ENCODE measurements at regions not wholly inside any gene's neighbourhood (a gene's known extent, or its start where the extent isn't known, plus 50 kb on each side); places are given as distances from the start of the nearest gene placed in this dataset.
"Not testable (repeated sequence)": the region's sequence is repeated elsewhere in the genome, so short reads cannot be mapped to it uniquely, and the experiment has no call there.

- TF ChIP-seq, protein P1, sequence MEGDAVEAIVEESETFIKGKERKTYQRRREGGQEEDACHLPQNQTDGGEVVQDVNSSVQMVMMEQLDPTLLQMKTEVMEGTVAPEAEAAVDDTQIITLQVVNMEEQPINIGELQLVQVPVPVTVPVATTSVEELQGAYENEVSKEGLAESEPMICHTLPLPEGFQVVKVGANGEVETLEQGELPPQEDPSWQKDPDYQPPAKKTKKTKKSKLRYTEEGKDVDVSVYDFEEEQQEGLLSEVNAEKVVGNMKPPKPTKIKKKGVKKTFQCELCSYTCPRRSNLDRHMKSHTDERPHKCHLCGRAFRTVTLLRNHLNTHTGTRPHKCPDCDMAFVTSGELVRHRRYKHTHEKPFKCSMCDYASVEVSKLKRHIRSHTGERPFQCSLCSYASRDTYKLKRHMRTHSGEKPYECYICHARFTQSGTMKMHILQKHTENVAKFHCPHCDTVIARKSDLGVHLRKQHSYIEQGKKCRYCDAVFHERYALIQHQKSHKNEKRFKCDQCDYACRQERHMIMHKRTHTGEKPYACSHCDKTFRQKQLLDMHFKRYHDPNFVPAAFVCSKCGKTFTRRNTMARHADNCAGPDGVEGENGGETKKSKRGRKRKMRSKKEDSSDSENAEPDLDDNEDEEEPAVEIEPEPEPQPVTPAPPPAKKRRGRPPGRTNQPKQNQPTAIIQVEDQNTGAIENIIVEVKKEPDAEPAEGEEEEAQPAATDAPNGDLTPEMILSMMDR (IDR thresholded peaks at IDR 0.05; ENCODE audit: poor library complexity), result no peak
- TF ChIP-seq EZH2phosphoT487 (IDR thresholded peaks at IDR 0.05; ENCODE audit: low read depth, severe bottlenecking, unreplicated experiment) (no peak), EZH2 (IDR thresholded peaks at IDR 0.05; ENCODE audit: borderline replicate concordance) (no peak)
- H2AFZ ChIP-seq, result no peak overlapping the region
- H3K27ac ChIP-seq, result no peak overlapping the region
- no peak for DNase-seq (ENCODE audit: low spot score)
- H3K36me3 ChIP-seq (replicated peaks; ENCODE audit: insufficient read depth, low read depth), result no peaks in the 10 kb centered on the region
- no peaks in the 10 kb centered on the region for H3K9me2 ChIP-seq (replicated peaks; ENCODE audit: insufficient read depth)
- no peaks in the 10 kb centered on the region for H4K20me1 ChIP-seq (ENCODE audit: insufficient read depth, poor library complexity, severe bottlenecking)
- no peaks in the 10 kb centered on the region for H3K79me2 ChIP-seq
- WGBS (ENCODE audit: low lambda C conversion rate, missing lambda C conversion rate), result 71% methylated on average over 2 of the region's 2 CpGs
- no peaks in the 10 kb centered on the region for H3K9me3 ChIP-seq (ENCODE audit: low read depth)
- no peaks in the 10 kb centered on the region for H3K27me3 ChIP-seq
- H3K4me1 ChIP-seq (ENCODE audit: insufficient read depth), result no peaks in the 10 kb centered on the region
- no peak overlapping the region for H3K4me2 ChIP-seq
- H3K4me3 ChIP-seq, result no peak overlapping the region
Observed at GRCh38 chr15:35256141-35256540, 171.0 kb upstream of the NANOGP8 start.

- H3K4me1 ChIP-seq (ENCODE audit: insufficient read depth); DNase-seq (ENCODE audit: low spot score); H4K20me1 ChIP-seq (ENCODE audit: insufficient read depth, poor library complexity, severe bottlenecking); H3K79me2 ChIP-seq; H3K27me3 ChIP-seq; H3K36me3 ChIP-seq (replicated peaks; ENCODE audit: insufficient read depth, low read depth); H3K4me2 ChIP-seq; H2AFZ ChIP-seq; H3K9me2 ChIP-seq (replicated peaks; ENCODE audit: insufficient read depth); H3K4me3 ChIP-seq; H3K27ac ChIP-seq; H3K9me3 ChIP-seq (ENCODE audit: low read depth): not testable (repeated sequence)
- 72% methylated on average over 5 of the region's 5 CpGs for WGBS (ENCODE audit: low lambda C conversion rate, missing lambda C conversion rate)
Observed at GRCh38 chr15:35254908-35255307, 169.8 kb upstream of the NANOGP8 start.

DNA sequence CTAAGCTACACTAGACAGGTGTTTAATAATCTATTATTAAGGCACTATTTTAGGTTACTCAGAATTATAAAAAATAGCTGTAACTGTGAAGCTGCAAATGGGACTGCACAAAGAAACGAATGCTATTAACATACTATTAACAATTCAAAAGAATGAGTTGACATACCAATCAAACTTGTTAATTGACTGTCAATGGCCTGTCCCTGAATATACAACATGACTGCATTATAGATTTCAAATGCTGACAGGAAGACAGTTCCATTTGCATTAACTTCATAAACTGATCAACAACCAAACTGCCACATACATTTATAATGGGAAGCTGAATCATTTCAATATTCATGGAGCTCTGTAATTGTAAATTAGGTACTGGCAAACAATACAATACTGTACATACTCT is 169.0 kb upstream of the NANOGP8 start:
- Histone ChIP-seq H3K9me2 (replicated peaks; ENCODE audit: insufficient read depth) (no peaks in the 10 kb centered on the region), H3K4me3 (no peak overlapping the region), H4K20me1 (ENCODE audit: insufficient read depth, poor library complexity, severe bottlenecking) (no peaks in the 10 kb centered on the region), H3K79me2 (no peaks in the 10 kb centered on the region), H3K27ac (no peak overlapping the region), H3K27me3 (no peaks in the 10 kb centered on the region), H2AFZ (no peak overlapping the region), H3K4me2 (no peak overlapping the region), H3K4me1 (ENCODE audit: insufficient read depth) (no peaks in the 10 kb centered on the region), H3K9me3 (ENCODE audit: low read depth) (no peaks in the 10 kb centered on the region), H3K36me3 (replicated peaks; ENCODE audit: insufficient read depth, low read depth) (no peaks in the 10 kb centered on the region)
- DNase-seq (ENCODE audit: low spot score), result no peak
- WGBS (ENCODE audit: low lambda C conversion rate, missing lambda C conversion rate), result 56% methylated on average over 1 of the region's 1 CpG
- no peak for TF ChIP-seq EZH2phosphoT487 (IDR thresholded peaks at IDR 0.05; ENCODE audit: low read depth, severe bottlenecking, unreplicated experiment)
- TF ChIP-seq EZH2 (IDR thresholded peaks at IDR 0.05; ENCODE audit: borderline replicate concordance), result no peak
- TF ChIP-seq, protein P1 (IDR thresholded peaks at IDR 0.05; ENCODE audit: poor library complexity), result no peak

DNA sequence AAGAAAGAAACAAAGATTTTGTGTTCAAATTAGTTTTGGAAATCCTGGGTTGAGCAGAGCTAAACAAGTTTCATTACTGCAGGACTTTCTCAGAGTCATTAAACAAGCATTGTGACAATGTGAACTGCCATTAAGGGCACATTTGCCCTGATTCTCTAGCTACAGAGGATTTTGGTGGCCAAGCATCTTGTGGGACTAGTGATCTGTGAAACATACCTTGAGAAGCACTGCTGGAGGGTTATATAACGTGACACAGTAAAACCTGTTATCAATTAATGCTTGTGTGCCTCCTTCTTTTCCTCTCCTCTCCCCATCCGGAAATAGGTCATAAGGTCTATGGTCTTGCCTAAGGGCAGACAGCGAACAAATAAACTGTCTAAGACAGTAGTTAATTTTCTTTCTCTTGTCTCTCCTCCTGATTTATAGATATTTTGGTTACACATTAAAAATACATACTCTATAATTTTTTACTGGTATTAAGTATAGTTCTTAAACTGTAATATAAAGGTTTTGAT is 167.3 kb upstream of the NANOGP8 start:
- Histone ChIP-seq H3K79me2 (no peaks in the 10 kb centered on the region), H3K9me2 (replicated peaks; ENCODE audit: insufficient read depth) (no peaks in the 10 kb centered on the region), H3K4me3 (no peak overlapping the region), H3K9me3 (ENCODE audit: low read depth) (no peaks in the 10 kb centered on the region), H2AFZ (no peak overlapping the region), H3K4me1 (ENCODE audit: insufficient read depth) (no peaks in the 10 kb centered on the region), H3K36me3 (replicated peaks; ENCODE audit: insufficient read depth, low read depth) (no peaks in the 10 kb centered on the region), H3K27ac (no peak overlapping the region), H3K4me2 (no peak overlapping the region), H4K20me1 (ENCODE audit: insufficient read depth, poor library complexity, severe bottlenecking) (no peaks in the 10 kb centered on the region), H3K27me3 (no peaks in the 10 kb centered on the region)
- TF ChIP-seq, protein P1 (IDR thresholded peaks at IDR 0.05; ENCODE audit: poor library complexity), result no peak
- TF ChIP-seq EZH2phosphoT487 (IDR thresholded peaks at IDR 0.05; ENCODE audit: low read depth, severe bottlenecking, unreplicated experiment) (no peak), EZH2 (IDR thresholded peaks at IDR 0.05; ENCODE audit: borderline replicate concordance) (no peak)
- WGBS (ENCODE audit: low lambda C conversion rate, missing lambda C conversion rate), result 53% methylated on average over 3 of the region's 3 CpGs
- no peak for DNase-seq (ENCODE audit: low spot score)
